ENCODE measurements at regions not wholly inside any gene's neighbourhood (a gene's known extent, or its start where the extent isn't known, plus 50 kb on each side); places are given as distances from the start of the nearest gene placed in this dataset.

- no peak overlapping the region for H3K4me3 ChIP-seq (replicated peaks; ENCODE audit: low read depth, low read length)
- no peak for DNase-seq (ENCODE audit: low read depth)
- TF ChIP-seq, protein P1, sequence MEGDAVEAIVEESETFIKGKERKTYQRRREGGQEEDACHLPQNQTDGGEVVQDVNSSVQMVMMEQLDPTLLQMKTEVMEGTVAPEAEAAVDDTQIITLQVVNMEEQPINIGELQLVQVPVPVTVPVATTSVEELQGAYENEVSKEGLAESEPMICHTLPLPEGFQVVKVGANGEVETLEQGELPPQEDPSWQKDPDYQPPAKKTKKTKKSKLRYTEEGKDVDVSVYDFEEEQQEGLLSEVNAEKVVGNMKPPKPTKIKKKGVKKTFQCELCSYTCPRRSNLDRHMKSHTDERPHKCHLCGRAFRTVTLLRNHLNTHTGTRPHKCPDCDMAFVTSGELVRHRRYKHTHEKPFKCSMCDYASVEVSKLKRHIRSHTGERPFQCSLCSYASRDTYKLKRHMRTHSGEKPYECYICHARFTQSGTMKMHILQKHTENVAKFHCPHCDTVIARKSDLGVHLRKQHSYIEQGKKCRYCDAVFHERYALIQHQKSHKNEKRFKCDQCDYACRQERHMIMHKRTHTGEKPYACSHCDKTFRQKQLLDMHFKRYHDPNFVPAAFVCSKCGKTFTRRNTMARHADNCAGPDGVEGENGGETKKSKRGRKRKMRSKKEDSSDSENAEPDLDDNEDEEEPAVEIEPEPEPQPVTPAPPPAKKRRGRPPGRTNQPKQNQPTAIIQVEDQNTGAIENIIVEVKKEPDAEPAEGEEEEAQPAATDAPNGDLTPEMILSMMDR (IDR thresholded peaks at IDR 0.05; ENCODE audit: low read length, missing control alignments): no peak
Observed at GRCh38 chr11:129503646-129504045, 128.0 kb downstream of the BARX2 start.

DNA sequence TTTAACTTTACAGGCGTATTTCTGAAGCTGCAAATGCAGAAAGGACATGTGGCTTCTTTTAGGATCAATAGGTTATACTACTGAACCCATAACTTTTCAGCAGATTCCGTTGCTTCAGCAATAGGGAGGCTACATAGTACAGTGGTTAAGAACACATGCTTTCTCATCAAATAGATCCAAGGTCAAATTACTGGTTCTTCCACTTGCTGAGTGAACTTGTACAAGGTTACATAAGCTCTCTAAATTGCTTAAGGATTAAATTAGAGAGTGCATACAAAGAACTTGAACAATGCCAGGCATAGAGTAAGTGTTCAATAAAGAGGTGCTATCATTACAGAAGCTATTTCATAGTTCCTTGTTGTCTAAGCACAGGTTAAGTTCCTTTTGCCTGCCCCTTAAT is 129.6 kb downstream of the BARX2 start:
- no peak overlapping the region for H3K4me3 ChIP-seq (replicated peaks; ENCODE audit: low read depth, low read length)
- no peak for DNase-seq (ENCODE audit: low read depth)
- TF ChIP-seq, protein P1 (IDR thresholded peaks at IDR 0.05; ENCODE audit: low read length, missing control alignments): no peak

DNA sequence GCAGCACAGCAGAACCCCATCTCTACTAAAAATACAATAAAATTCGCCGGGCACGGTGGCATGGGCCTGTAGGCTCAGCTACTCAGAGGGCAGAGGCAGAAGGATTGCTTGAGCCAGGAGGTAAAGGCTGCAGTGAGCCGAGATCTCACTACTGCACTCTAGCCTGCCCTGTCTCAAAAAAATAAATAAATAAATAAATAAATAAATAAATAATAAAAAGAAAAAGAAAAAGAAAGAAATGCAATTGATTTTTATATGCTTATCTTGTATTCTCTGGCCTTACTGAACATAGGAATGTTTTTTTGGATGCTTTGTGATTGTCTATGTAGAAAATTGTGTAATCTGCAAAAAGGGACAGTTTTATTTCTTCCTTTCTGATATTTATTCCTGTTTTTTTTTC is 132.5 kb downstream of the BARX2 start:
- TF ChIP-seq, protein P1 (IDR thresholded peaks at IDR 0.05; ENCODE audit: low read length, missing control alignments): no peak
- no peak for DNase-seq (ENCODE audit: low read depth)
- no peak overlapping the region for H3K4me3 ChIP-seq (replicated peaks; ENCODE audit: low read depth, low read length)

DNA sequence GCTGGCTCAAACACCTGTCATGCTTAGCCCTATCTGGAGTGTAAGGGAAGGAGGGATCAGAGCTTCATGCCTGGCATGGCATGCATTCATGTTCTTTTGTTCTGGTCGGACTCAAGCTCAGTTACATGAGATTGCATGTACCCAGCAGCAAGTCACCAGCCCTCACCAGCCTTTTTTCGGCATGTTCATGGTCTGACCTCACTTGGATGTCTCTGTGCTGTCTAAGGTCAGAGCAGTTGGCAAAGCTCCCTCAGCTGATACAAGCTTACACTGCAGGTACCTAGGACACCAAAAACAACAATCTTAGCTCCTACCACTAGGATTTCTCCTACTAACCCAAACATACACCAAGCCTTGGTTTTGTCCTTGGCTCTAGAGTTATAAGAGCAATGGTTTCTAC is 152.6 kb downstream of the BARX2 start:
- H3K4me3 ChIP-seq (replicated peaks; ENCODE audit: low read depth, low read length): no peak overlapping the region
- TF ChIP-seq, protein P1 (IDR thresholded peaks at IDR 0.05; ENCODE audit: low read length, missing control alignments): no peak
- DNase-seq (ENCODE audit: low read depth): no peak

DNA sequence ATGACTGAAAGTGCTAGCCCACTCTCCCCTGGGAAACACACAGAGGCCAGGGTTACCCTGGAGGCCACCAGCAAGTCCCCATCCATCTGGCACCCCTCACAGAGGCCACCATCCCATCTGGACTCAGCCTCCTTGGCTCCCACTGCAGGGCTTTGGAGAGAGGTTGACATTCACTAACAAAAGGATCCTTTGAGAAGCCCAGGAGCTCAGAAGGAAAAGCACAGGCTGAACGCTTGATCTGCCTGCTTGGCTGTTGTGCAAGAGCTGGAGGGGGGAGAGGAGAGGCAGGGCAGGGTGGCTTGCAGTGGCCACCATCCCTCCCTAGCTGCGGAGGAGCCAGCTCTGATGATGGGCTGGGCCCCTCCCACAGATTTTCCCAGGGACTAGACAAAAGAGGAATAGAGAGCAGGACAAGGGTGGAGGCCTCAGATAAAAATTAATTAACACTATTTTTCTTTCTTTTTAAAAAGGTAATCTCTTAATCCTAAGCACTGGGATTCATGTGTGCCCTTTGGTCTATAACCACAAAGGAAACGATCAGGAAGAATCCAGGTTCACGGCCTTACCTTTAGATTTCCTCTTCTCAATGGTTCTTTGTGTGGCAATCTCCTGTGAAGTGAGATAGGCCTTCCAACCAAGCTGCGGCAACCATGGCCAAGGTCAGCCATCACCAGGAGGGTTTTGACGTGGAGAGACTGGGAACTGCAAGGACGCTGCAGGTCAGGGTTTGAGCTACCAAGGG is 154.7 kb downstream of the BARX2 start:
- no peak for DNase-seq (ENCODE audit: low read depth)
- TF ChIP-seq, protein P1 (IDR thresholded peaks at IDR 0.05; ENCODE audit: low read length, missing control alignments): no peak
- H3K4me3 ChIP-seq (replicated peaks; ENCODE audit: low read depth, low read length): no peak overlapping the region

DNA sequence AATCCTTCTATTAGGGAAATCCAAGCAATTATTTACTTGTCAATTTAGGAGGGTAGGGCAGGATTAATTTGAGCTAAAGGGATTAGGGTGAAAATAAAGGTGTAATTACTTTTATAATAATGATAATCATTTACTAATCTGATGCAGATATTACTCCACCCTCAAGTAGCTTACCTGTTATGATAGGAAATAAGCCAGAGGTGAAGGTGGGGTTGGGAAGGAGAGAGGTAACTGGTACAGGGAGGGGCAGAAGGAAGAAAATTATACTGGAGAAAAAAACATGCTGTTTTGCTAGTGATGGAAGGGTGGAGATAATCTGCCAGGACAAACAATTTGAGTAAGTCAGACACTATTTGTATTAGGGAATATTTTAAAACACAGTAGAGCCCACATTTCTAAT is 157.7 kb downstream of the BARX2 start:
- no peak for DNase-seq (ENCODE audit: low read depth)
- TF ChIP-seq, protein P1 (IDR thresholded peaks at IDR 0.05; ENCODE audit: low read length, missing control alignments): no peak
- no peak overlapping the region for H3K4me3 ChIP-seq (replicated peaks; ENCODE audit: low read depth, low read length)

GRCh38 chr11:129536338-129536737 is 160.7 kb downstream of the BARX2 start:
- TF ChIP-seq, protein P1 (IDR thresholded peaks at IDR 0.05; ENCODE audit: low read length, missing control alignments): no peak
- no peak overlapping the region for H3K4me3 ChIP-seq (replicated peaks; ENCODE audit: low read depth, low read length)
- no peak for DNase-seq (ENCODE audit: low read depth)

Measured in fibroblast of pulmonary artery (primary cell).